ENCODE measurements at regions not wholly inside any gene's neighbourhood (a gene's known extent, or its start where the extent isn't known, plus 50 kb on each side); places are given as distances from the start of the nearest gene placed in this dataset.

DNA sequence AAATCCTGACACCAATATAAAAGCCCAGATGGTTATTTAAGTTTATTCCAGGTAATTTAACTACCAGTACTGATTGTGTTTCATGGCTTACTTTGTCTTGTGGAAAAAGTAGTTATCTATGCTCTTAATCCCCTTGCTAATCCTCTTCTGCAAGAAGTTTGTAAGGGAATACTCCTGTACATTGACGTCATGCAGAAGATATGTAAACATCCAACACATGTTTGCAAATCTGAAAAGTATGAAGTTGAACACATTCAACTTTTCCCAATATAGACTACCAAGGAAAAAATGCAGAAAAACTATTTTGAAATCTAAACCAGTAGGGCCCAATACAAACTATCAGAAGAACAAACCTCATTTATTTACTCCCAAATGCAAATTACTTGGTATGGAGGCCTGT lies 56.3 kb upstream of the ELL2 start:
- dilution Hi-C loops (cut with MboI; ENCODE audit: extremely low pct_ligation_motif_present, low sequenced_read_pairs) (no loop called here), intact Hi-C loops (cut with micrococcal nuclease) (no loop called here)
- POLR2A ChIA-PET: no interaction called here
- FAIRE-seq (no peak), DNase-seq (ENCODE audit: low read depth, low spot score) (no peak)
- no peaks in the 10 kb centered on the region for H3K79me2 ChIP-seq (ENCODE audit: control insufficient read depth, insufficient read depth, low read length)
- no peak overlapping the region for H3K27ac ChIP-seq (ENCODE audit: insufficient read depth, low read depth, low read length)
- no peak for TF ChIP-seq POLR2A (IDR thresholded peaks at IDR 0.05; ENCODE audit: low read depth, low read length)
- TF ChIP-seq, protein P1, sequence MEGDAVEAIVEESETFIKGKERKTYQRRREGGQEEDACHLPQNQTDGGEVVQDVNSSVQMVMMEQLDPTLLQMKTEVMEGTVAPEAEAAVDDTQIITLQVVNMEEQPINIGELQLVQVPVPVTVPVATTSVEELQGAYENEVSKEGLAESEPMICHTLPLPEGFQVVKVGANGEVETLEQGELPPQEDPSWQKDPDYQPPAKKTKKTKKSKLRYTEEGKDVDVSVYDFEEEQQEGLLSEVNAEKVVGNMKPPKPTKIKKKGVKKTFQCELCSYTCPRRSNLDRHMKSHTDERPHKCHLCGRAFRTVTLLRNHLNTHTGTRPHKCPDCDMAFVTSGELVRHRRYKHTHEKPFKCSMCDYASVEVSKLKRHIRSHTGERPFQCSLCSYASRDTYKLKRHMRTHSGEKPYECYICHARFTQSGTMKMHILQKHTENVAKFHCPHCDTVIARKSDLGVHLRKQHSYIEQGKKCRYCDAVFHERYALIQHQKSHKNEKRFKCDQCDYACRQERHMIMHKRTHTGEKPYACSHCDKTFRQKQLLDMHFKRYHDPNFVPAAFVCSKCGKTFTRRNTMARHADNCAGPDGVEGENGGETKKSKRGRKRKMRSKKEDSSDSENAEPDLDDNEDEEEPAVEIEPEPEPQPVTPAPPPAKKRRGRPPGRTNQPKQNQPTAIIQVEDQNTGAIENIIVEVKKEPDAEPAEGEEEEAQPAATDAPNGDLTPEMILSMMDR (IDR thresholded peaks at IDR 0.05; ENCODE audit: extremely low read depth in 1 of 2, insufficient read depth in 1 of 2, low read depth in 1 of 2, low read length in 2 of 2): no peak
- no peak overlapping the region for H3K9ac ChIP-seq (replicated peaks; ENCODE audit: extremely low read depth, insufficient read depth, low read length)
- no peaks in the 10 kb centered on the region for H3K4me1 ChIP-seq (ENCODE audit: control insufficient read depth, extremely low read depth, insufficient read depth, low read length)
- H3K27me3 ChIP-seq (ENCODE audit: control insufficient read depth in 2 of 2, insufficient read depth in 2 of 2, low read length in 2 of 2): no peaks in the 10 kb centered on the region
- H4K20me1 ChIP-seq (replicated peaks; ENCODE audit: control insufficient read depth, extremely low read depth, insufficient read depth, low read length): no peaks in the 10 kb centered on the region
- no peak overlapping the region for H3K4me3 ChIP-seq (replicated peaks in 1 of 3; ENCODE audit: insufficient read depth in 1 of 3, low read depth in 1 of 3, low read length in 3 of 3)
- H3K9me1 ChIP-seq (replicated peaks; ENCODE audit: control insufficient read depth, extremely low read depth, insufficient read depth, low read length): no peaks in the 10 kb centered on the region
- no peak overlapping the region for H2AFZ ChIP-seq (ENCODE audit: low read depth, low read length)
- no peaks in the 10 kb centered on the region for H3K9me3 ChIP-seq (replicated peaks; ENCODE audit: control insufficient read depth, insufficient read depth, low read length)
- no peak overlapping the region for H3K4me2 ChIP-seq (ENCODE audit: insufficient read depth, low read length)
- H3K36me3 ChIP-seq (ENCODE audit: control insufficient read depth in 2 of 2, extremely low read depth in 1 of 2, insufficient read depth in 2 of 2, low read length in 2 of 2): no peaks in the 10 kb centered on the region
- no TSS peak for BruUV-seq (replicated peaks)
- CTCF ChIA-PET: no interaction called here

DNA sequence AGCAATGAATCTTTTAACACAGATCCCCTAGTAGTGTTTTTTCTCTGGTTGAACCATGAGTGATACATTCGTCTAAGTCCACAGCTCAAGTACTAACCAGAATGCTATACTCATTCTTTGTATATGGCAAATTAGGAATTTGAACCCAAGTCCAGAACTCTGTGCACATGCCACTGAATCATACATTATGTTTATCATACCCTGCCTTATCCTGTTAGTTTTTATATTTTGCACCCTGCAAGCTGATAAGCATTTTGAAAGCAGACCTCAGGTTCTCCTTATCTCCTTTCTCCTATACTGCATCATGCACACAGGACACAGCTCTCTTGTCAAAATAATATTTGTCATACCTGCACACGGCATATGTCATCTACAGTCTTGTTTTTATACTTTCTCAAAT lies 54.6 kb upstream of the ELL2 start:
- dilution Hi-C loops (cut with MboI; ENCODE audit: extremely low pct_ligation_motif_present, low sequenced_read_pairs): no loop called here
- Histone ChIP-seq H3K36me3 (ENCODE audit: control insufficient read depth in 2 of 2, extremely low read depth in 1 of 2, insufficient read depth in 2 of 2, low read length in 2 of 2) (no peaks in the 10 kb centered on the region), H3K4me1 (ENCODE audit: control insufficient read depth, extremely low read depth, insufficient read depth, low read length) (no peaks in the 10 kb centered on the region), H3K9me1 (replicated peaks; ENCODE audit: control insufficient read depth, extremely low read depth, insufficient read depth, low read length) (no peaks in the 10 kb centered on the region), H3K9me3 (replicated peaks; ENCODE audit: control insufficient read depth, insufficient read depth, low read length) (no peaks in the 10 kb centered on the region), H3K4me3 (replicated peaks in 1 of 3; ENCODE audit: insufficient read depth in 1 of 3, low read depth in 1 of 3, low read length in 3 of 3) (no peak overlapping the region), H3K27me3 (ENCODE audit: control insufficient read depth in 2 of 2, insufficient read depth in 2 of 2, low read length in 2 of 2) (no peaks in the 10 kb centered on the region), H4K20me1 (replicated peaks; ENCODE audit: control insufficient read depth, extremely low read depth, insufficient read depth, low read length) (no peaks in the 10 kb centered on the region), H2AFZ (ENCODE audit: low read depth, low read length) (no peak overlapping the region), H3K27ac (ENCODE audit: insufficient read depth, low read depth, low read length) (no peak overlapping the region), H3K79me2 (ENCODE audit: control insufficient read depth, insufficient read depth, low read length) (no peaks in the 10 kb centered on the region), H3K4me2 (ENCODE audit: insufficient read depth, low read length) (no peak overlapping the region), H3K9ac (replicated peaks; ENCODE audit: extremely low read depth, insufficient read depth, low read length) (no peak overlapping the region)
- ChIA-PET POLR2A (no interaction called here), CTCF (no interaction called here)
- intact Hi-C loops (cut with micrococcal nuclease): no loop called here
- no TSS peak for BruUV-seq (replicated peaks)
- DNase-seq (ENCODE audit: low read depth, low spot score) (no peak), FAIRE-seq (no peak)
- TF ChIP-seq MYC (IDR thresholded peaks at IDR 0.05; ENCODE audit: low read depth, low read length) (no peak), POLR2AphosphoS5 (IDR thresholded peaks at IDR 0.05; ENCODE audit: insufficient read depth, low read depth, low read length) (no peak), POLR2A (IDR thresholded peaks at IDR 0.05; ENCODE audit: low read depth, low read length) (no peak), JUN (IDR thresholded peaks at IDR 0.05; ENCODE audit: borderline replicate concordance, insufficient read depth, insufficient read length, low read depth) (no peak), GATA2 (IDR thresholded peaks at IDR 0.05; ENCODE audit: insufficient read depth, insufficient read length, low read depth, low read length) (no peak), FOS (IDR thresholded peaks at IDR 0.05; ENCODE audit: borderline replicate concordance, insufficient read depth, low read length) (no peak), EZH2 (IDR thresholded peaks at IDR 0.05; ENCODE audit: borderline replicate concordance, low read depth, low read length, severe bottlenecking) (no peak)
- TF ChIP-seq, protein P2, sequence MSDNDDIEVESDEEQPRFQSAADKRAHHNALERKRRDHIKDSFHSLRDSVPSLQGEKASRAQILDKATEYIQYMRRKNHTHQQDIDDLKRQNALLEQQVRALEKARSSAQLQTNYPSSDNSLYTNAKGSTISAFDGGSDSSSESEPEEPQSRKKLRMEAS (IDR thresholded peaks at IDR 0.05; ENCODE audit: insufficient read depth, insufficient read length): no peak
- TF ChIP-seq, protein P1 (IDR thresholded peaks at IDR 0.05; ENCODE audit: extremely low read depth in 1 of 2, insufficient read depth in 1 of 2, low read depth in 1 of 2, low read length in 2 of 2): no peak
